ENCODE measurements at regions not wholly inside any gene's neighbourhood (a gene's known extent, or its start where the extent isn't known, plus 50 kb on each side); places are given as distances from the start of the nearest gene placed in this dataset.

- TF ChIP-seq CTCF (IDR thresholded peaks at IDR 0.05; ENCODE audit: insufficient read depth, low read length, poor library complexity, severe bottlenecking), result no peak
- TF ChIP-seq EZH2phosphoT487 (conservative IDR thresholded peaks at IDR 0.05; ENCODE audit: low read length), result no peak
Observed at GRCh38 chr9:7313389-7313788, 486.2 kb downstream of the DMAC1 start.

Measured in SU-DHL-6 (cell line).